GM12878 (cell line): ENCODE measurements at regions not wholly inside any gene's neighbourhood (a gene's known extent, or its start where the extent isn't known, plus 50 kb on each side); places are given as distances from the start of the nearest gene placed in this dataset.

Experiments used
- ATAC-seq: fragments of 200-7000 bp; cut with Tn5 transposase; 3 replicates; pipeline ENCODE4 v1.9.1; 2020; ENCODE audit warnings: mild to moderate bottlenecking, moderate library complexity
- BruUV-seq: library from RNA; stranded (reverse); fragments of 400-500 nt; replicated peaks from 2 replicates; lab custom pipeline; 2021; lab: Mats Ljungman, UMichigan
- CTCF ChIA-PET: fragments of 300-600 bp; sonication (Branson Sonifier 250); formaldehyde crosslinking; extraction: SDS; loops from one replicate; lab custom pipeline; 2021; ENCODE audit warnings: inconsistent platforms; lab: Yijun Ruan, JAX
- POLR2A ChIA-PET: fragments of 350-600 bp; formaldehyde crosslinking; extraction: SDS; loops from one replicate; lab custom pipeline; 2021; ENCODE audit warnings: inconsistent platforms; lab: Charles Lee
- RAD21 ChIA-PET: fragments of 300-600 bp; sonication (Branson Sonifier 250); formaldehyde crosslinking; loops from one replicate; lab custom pipeline; 2023; ENCODE audit warnings: antibody characterized with exemption; ENCODE audit not compliant: unreplicated experiment; lab: Charles Lee
- SMC1A ChIA-PET: fragments of 300-600 bp; sonication (Branson Sonifier 250); formaldehyde crosslinking; loops from one replicate; lab custom pipeline; 2023; ENCODE audit not compliant: unreplicated experiment, uncharacterized antibody; lab: Charles Lee
- DNase-seq: peaks from one replicate; pipeline ENCODE4 v3.0.0-alpha.2; 2011; ENCODE audit warnings: low read depth, low spot score
- FAIRE-seq: peaks from 3 replicates; lab custom pipeline; 2011; peaks lifted over from hg19 to GRCh38; lab: Jason Lieb, UNC
- H2AFZ ChIP-seq: 2 replicates; pipeline ENCODE4 v1.6.0; 2011; ENCODE audit warnings: low read depth, low read length, control low read depth; ENCODE audit not compliant: control insufficient read depth
- H3K27ac ChIP-seq: 2 replicates; pipeline ENCODE4 v1.5.1; 2011; ENCODE audit warnings: control low read depth; ENCODE audit not compliant: control insufficient read depth, insufficient read depth
- H3K27me3 ChIP-seq, 2 experiments: replicated peaks in 1 of 2; 2 replicates each; pipeline versions ENCODE4 v1.6.0 to v1.6.1; 2011; ENCODE audit warnings: low read length in 1 of 2; ENCODE audit not compliant: control insufficient read depth in 2 of 2, insufficient read depth in 2 of 2
- H3K36me3 ChIP-seq, 2 experiments: 2 replicates each; pipeline ENCODE4 v1.5.1; 2011; ENCODE audit warnings: low read length in 1 of 2; ENCODE audit not compliant: control insufficient read depth in 2 of 2, insufficient read depth in 2 of 2
- H3K4me1 ChIP-seq: 2 replicates; pipeline ENCODE4 v1.6.1; 2011; ENCODE audit warnings: mild to moderate bottlenecking, low read length, moderate library complexity, mixed read lengths; ENCODE audit not compliant: control insufficient read depth, insufficient read depth
- H3K4me2 ChIP-seq: 2 replicates; pipeline ENCODE4 v1.6.0; 2011; ENCODE audit warnings: control low read depth; ENCODE audit not compliant: control insufficient read depth, insufficient read depth
- H3K4me3 ChIP-seq: fragments of 200-600 bp; sonication (generic); 2 replicates; pipeline ENCODE4 v1.5.1; 2016
- H3K79me2 ChIP-seq: 2 replicates; pipeline ENCODE4 v1.6.0; 2011; ENCODE audit warnings: low read length; ENCODE audit not compliant: control insufficient read depth, insufficient read depth
- H3K9ac ChIP-seq: 2 replicates; pipeline ENCODE4 v1.8.0; 2011; ENCODE audit warnings: low read length, control low read depth, mixed read lengths; ENCODE audit not compliant: control insufficient read depth, insufficient read depth
- H3K9me3 ChIP-seq: replicated peaks from 3 replicates; pipeline ENCODE4 v1.5.1; 2011; ENCODE audit warnings: mild to moderate bottlenecking, low read length; ENCODE audit not compliant: control insufficient read depth, insufficient read depth
- H4K20me1 ChIP-seq: 2 replicates; pipeline ENCODE4 v1.6.0; 2011; ENCODE audit not compliant: control insufficient read depth, insufficient read depth
- ATF2 ChIP-seq: IDR thresholded peaks from 2 replicates; pipeline ENCODE4 v1.6.1; 2012; ENCODE audit warnings: low read length, inconsistent platforms
- E4F1 ChIP-seq: fragments of 450-650 bp; IDR thresholded peaks from 2 replicates; pipeline ENCODE4 v1.6.1; 2018; ENCODE audit warnings: borderline replicate concordance, mild to moderate bottlenecking; ENCODE audit not compliant: partially characterized antibody
- IKZF1 ChIP-seq: fragments of 450-650 bp; conservative IDR thresholded peaks from 2 replicates; pipeline ENCODE4 v1.6.1; 2017; ENCODE audit warnings: antibody characterized with exemption, mild to moderate bottlenecking
- IRF5 ChIP-seq: fragments of 450-650 bp; IDR thresholded peaks from 2 replicates; pipeline ENCODE4 v1.6.1; 2017; ENCODE audit warnings: borderline replicate concordance
- POLR2AphosphoS2 ChIP-seq: IDR thresholded peaks from 2 replicates; pipeline ENCODE4 v1.6.1; 2011; ENCODE audit warnings: low read depth, mild to moderate bottlenecking, low read length, improper control_type of control experiment, moderate library complexity
- SIX5 ChIP-seq: IDR thresholded peaks from 2 replicates; pipeline ENCODE4 v1.6.1; 2011; ENCODE audit warnings: mild to moderate bottlenecking, low read depth, low read length, moderate library complexity; ENCODE audit not compliant: severe bottlenecking
- TAF1 ChIP-seq: IDR thresholded peaks from 2 replicates; pipeline ENCODE4 v1.6.1; 2011; ENCODE audit warnings: mild to moderate bottlenecking, low read depth, low read length, borderline replicate concordance
- ZNF622 ChIP-seq: fragments of 450-650 bp; IDR thresholded peaks from 2 replicates; pipeline ENCODE4 v1.6.1; 2017; ENCODE audit warnings: mild to moderate bottlenecking, inconsistent platforms
- WGBS: methylation state at CpG from one replicate; pipeline ENCODE4 v1.1.6; 2016; ENCODE audit warnings: low lambda C conversion rate; ENCODE audit not compliant: insufficient replicate concordance, insufficient coverage; ENCODE audit errors: missing lambda C conversion rate; 5-methylcytosine and 5-hydroxymethylcytosine counted together
- in situ Hi-C: fragments of 300-500 bp; cut with MboI; formaldehyde crosslinking; loops from 9 replicates; pipeline ENCODE4 v1.14.3; 2018; ENCODE audit warnings: mixed read lengths
- intact Hi-C: fragments of 100-400 bp; cut with micrococcal nuclease; formaldehyde crosslinking; loops from one replicate; pipeline ENCODE4 v1.14.2; 2022; ENCODE audit not compliant: unreplicated experiment

GRCh38 chr14:34355584-34356263, 106.3 kb downstream of the SPTSSA start:
- Histone ChIP-seq H3K4me1 (no peaks in the 10 kb centered on the region), H3K27me3 (no peaks in the 10 kb centered on the region), H2AFZ (no peak overlapping the region), H4K20me1 (no peaks in the 10 kb centered on the region), H3K9ac (no peak overlapping the region), H3K4me2 (no peak overlapping the region), H3K27ac (no peak overlapping the region), H3K79me2 (no peaks in the 10 kb centered on the region), H3K4me3 (no peak overlapping the region), H3K36me3 (no peaks in the 10 kb centered on the region), H3K9me3 (no peaks in the 10 kb centered on the region)
- ChIA-PET RAD21 (no interaction called here), SMC1A (interaction anchor here (0.6 to 1.0 kb wide), 2 partner anchors 19 to 126 kb away, joined by 3 read pairs; no protein-coding TSS in a partner anchor), CTCF (interaction anchor here (0.8 kb wide), 1 partner anchor 11 kb away, joined by 3 read pairs; no protein-coding TSS in a partner anchor), POLR2A (no interaction called here)
- in situ Hi-C loops, result no loop called here
- ATAC-seq, result no peak
- no peak for FAIRE-seq
- WGBS, result 67% methylated on average over 2 of the region's 2 CpGs
- intact Hi-C loops, result no loop called here
- TF ChIP-seq SIX5, result no peak
- no peak for TF ChIP-seq E4F1
- TF ChIP-seq TAF1, result no peak
- no peak for TF ChIP-seq IRF5
- TF ChIP-seq ATF2, result no peak
- no peak for TF ChIP-seq ZNF622
- no peak for TF ChIP-seq POLR2AphosphoS2
- TF ChIP-seq IKZF1, result no peak
- BruUV-seq, result no TSS peak
- no peak for DNase-seq
